Mesodermal cell (in vitro differentiated cells): ENCODE measurements at regions not wholly inside any gene's neighbourhood (a gene's known extent, or its start where the extent isn't known, plus 50 kb on each side); places are given as distances from the start of the nearest gene placed in this dataset.

Experiments
- H3K27ac ChIP-seq: 2 replicates; pipeline ENCODE4 v1.7.0; 2013; ENCODE audit warnings: mild to moderate bottlenecking, low read depth, low read length, moderate library complexity; ENCODE audit not compliant: severe bottlenecking
- H3K36me3 ChIP-seq: 2 replicates; pipeline ENCODE4 v1.7.1; 2013; ENCODE audit warnings: mild to moderate bottlenecking, low read length, moderate library complexity; ENCODE audit not compliant: control insufficient read depth, insufficient read depth
- H3K4me1 ChIP-seq: one replicate; pipeline ENCODE4 v1.7.1; 2013; ENCODE audit warnings: mild to moderate bottlenecking, low read length; ENCODE audit not compliant: insufficient read depth, control insufficient read depth, poor library complexity, severe bottlenecking
- H3K4me3 ChIP-seq: 2 replicates; pipeline ENCODE4 v1.7.0; 2013; ENCODE audit warnings: low read length, control low read depth, mild to moderate bottlenecking; ENCODE audit not compliant: insufficient read depth, poor library complexity, severe bottlenecking; ENCODE audit errors: extremely low read depth
- H3K9me3 ChIP-seq: 2 replicates; pipeline ENCODE4 v1.7.1; 2013; ENCODE audit warnings: mild to moderate bottlenecking, low read length, moderate library complexity; ENCODE audit not compliant: control insufficient read depth
- WGBS, 2 experiments: methylation state at CpG; one replicate each; pipeline ENCODE4 v1.1.5; 2013; ENCODE audit warnings: missing lambda C conversion rate in 2 of 2; ENCODE audit not compliant: insufficient coverage in 2 of 2; 5-methylcytosine and 5-hydroxymethylcytosine counted together

- Histone ChIP-seq H3K27ac (no peak overlapping the region), H3K36me3 (no peaks in the 10 kb centered on the region), H3K4me1 (no peaks in the 10 kb centered on the region), H3K4me3 (no peak overlapping the region), H3K9me3 (no peaks in the 10 kb centered on the region)
- 72 to 81% methylated on average over 6 of the region's 7 CpGs for WGBS, 2 experiments
These were observed 201.3 kb downstream of the POU4F1 start for GRCh38 chr13:78401873-78402707.

DNA sequence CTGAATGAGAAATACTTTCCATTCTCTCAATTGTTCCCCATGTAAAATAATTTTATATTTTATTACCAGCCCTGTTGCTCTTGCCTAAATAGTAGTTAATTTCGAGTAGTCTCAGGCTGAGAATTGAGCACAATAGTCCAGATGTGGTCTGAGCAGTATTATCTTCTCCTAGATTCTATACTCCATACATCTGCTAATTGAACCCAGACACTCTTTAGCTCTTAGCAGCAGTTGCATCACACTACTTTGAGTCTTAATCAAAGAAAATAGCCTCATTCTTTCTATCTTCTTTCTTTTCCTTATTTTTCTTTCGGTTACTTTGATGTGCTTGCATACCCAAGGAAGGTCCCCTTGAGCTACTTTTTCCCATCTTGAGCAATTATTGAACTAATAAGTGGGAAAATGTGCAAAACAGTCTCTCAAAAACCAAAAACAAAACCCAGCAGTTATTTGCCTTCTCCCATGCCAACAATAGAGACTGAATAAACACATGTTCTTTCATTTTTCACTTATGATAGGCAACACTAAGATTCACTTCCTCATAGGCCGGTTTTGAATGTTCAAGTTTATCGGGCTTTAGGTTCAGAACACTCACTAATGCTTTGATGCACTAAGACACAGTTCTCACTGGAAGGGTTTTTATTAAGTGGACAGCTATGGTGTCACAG, 204.5 kb downstream of the POU4F1 start:
- Histone ChIP-seq H3K36me3 (no peaks in the 10 kb centered on the region), H3K9me3 (no peaks in the 10 kb centered on the region), H3K4me3 (no peak overlapping the region), H3K27ac (no peak overlapping the region), H3K4me1 (no peaks in the 10 kb centered on the region)
- 80 to 100% methylated on average over 1 of the region's 4 CpGs for WGBS, 2 experiments

GRCh38 chr13:78393286-78394142, 209.8 kb downstream of the POU4F1 start:
- Histone ChIP-seq H3K27ac (no peak overlapping the region), H3K9me3 (no peaks in the 10 kb centered on the region), H3K36me3 (no peaks in the 10 kb centered on the region), H3K4me1 (no peaks in the 10 kb centered on the region), H3K4me3 (no peak overlapping the region)
- no CpG with 5 or more reads among the region's 4 CpGs for WGBS, 2 experiments

- 100% methylated on average over 1 of the region's 1 CpG; no CpG with 5 or more reads in 1 of the 2 experiments for WGBS, 2 experiments
- no peaks in the 10 kb centered on the region for H3K9me3 ChIP-seq
- no peaks in the 10 kb centered on the region for H3K4me1 ChIP-seq
- H3K36me3 ChIP-seq = no peaks in the 10 kb centered on the region
- no peak overlapping the region for H3K4me3 ChIP-seq
- H3K27ac ChIP-seq = no peak overlapping the region
These were observed 219.5 kb downstream of the POU4F1 start for GRCh38 chr13:78383899-78384298.

DNA sequence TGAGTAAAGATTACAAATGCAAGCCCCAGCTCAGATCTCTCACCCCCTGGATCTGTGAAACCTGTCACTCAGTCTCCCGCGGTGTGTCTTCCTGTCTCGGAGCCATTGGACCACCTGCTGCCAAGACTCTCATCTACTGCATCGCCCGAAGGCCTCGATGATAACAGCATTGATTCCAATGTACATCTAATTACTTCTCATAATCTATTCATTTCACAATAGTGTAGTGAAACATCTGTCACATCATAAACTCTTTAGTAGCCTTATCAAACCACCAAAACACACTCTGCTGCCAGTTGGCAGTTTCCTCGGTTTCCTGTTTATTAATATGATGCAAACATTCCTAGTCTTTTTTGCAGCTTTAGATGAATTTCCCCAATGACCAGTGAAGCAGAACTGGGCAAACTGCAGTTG, 220.3 kb downstream of the POU4F1 start:
- Histone ChIP-seq H3K36me3 (no peaks in the 10 kb centered on the region), H3K27ac (no peak overlapping the region), H3K4me3 (no peak overlapping the region), H3K4me1 (no peaks in the 10 kb centered on the region), H3K9me3 (no peaks in the 10 kb centered on the region)
- 76 to 78% methylated on average over 5 to 7 of the region's 7 CpGs for WGBS, 2 experiments

- WGBS, 2 experiments = 31 to 54% methylated on average over 2 to 3 of the region's 4 CpGs
- Histone ChIP-seq H3K27ac (no peak overlapping the region), H3K36me3 (no peaks in the 10 kb centered on the region), H3K4me3 (no peak overlapping the region), H3K4me1 (no peaks in the 10 kb centered on the region), H3K9me3 (no peaks in the 10 kb centered on the region)
These were observed 220.9 kb downstream of the POU4F1 start for GRCh38 chr13:78382491-78382890.

DNA sequence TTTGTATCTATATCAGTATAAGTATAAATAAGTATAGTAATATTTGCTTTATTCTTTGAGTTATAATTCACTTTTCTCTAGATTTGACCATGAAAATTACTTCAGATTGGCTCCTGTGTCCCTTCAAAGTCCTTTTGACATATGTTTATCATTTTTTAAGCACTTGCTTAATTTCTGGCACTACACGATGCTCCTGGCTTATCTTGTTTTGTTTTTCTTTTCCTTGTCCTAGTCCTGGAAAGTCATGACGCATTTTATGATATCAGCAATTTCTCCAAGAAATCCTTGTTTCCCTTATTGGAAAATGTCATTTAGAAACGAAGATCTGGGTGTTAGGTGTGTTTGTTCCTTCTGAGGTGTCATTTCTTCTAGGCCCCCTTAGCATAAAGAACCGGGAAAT, 226.5 kb downstream of the POU4F1 start:
- no peak overlapping the region for H3K4me3 ChIP-seq
- no peaks in the 10 kb centered on the region for H3K36me3 ChIP-seq
- H3K9me3 ChIP-seq = no peaks in the 10 kb centered on the region
- 80 to 100% methylated on average over 1 of the region's 4 CpGs for WGBS, 2 experiments
- no peaks in the 10 kb centered on the region for H3K4me1 ChIP-seq
- no peak overlapping the region for H3K27ac ChIP-seq

DNA sequence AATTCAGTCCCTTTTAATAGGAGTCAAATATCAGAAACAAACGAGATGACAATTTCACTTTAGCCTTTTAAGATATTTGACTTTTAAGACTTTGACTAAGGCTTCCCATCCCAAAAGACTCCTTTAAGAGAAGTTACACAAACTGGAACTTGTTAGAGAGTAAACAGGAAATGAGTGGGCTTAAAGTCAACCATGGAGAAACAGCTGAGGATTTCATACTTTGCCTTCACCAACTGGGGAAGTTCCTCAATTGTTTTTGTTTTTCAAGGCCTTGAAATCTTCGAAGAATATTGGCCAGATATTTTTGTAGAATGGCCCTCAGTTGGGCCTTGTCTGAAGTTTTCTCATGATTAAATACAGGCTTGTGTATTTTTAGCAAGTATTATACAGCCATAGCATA, 227.3 kb downstream of the POU4F1 start:
- Histone ChIP-seq H3K4me3 (no peak overlapping the region), H3K27ac (peak overlapping the region; percentile 52), H3K9me3 (no peaks in the 10 kb centered on the region), H3K36me3 (no peaks in the 10 kb centered on the region), H3K4me1 (no peaks in the 10 kb centered on the region)
- WGBS, 2 experiments = no CpG with 5 or more reads among the region's 2 CpGs

- H3K36me3 ChIP-seq = no peaks in the 10 kb centered on the region
- WGBS, 2 experiments = 67 to 75% methylated on average over 1 of the region's 3 CpGs
These were observed 230.8 kb downstream of the POU4F1 start for GRCh38 chr13:78372581-78372980.

GRCh38 chr13:78370231-78370630, 233.1 kb downstream of the POU4F1 start:
- Histone ChIP-seq H3K4me3 (no peak overlapping the region), H3K4me1 (no peaks in the 10 kb centered on the region), H3K9me3 (no peaks in the 10 kb centered on the region), H3K27ac (no peak overlapping the region), H3K36me3 (no peaks in the 10 kb centered on the region)
- WGBS, 2 experiments = 74 to 92% methylated on average over 2 of the region's 2 CpGs

More at GRCh38 chr13:78372581-78372980, 230.8 kb downstream of the POU4F1 start:
- no peaks in the 10 kb centered on the region for H3K9me3 ChIP-seq
- H3K4me1 ChIP-seq = no peaks in the 10 kb centered on the region
- H3K4me3 ChIP-seq = no peak overlapping the region
- H3K27ac ChIP-seq = no peak overlapping the region
